H1 (cell line): ENCODE measurements at regions not wholly inside any gene's neighbourhood (a gene's known extent, or its start where the extent isn't known, plus 50 kb on each side); places are given as distances from the start of the nearest gene placed in this dataset.

ENCODE experiments used
- BCL11A ChIP-seq, 2 experiments: IDR thresholded peaks; one replicate each; pipeline ENCODE4 v1.6.1; 2011; ENCODE audit warnings: low read depth in 2 of 2, low read length in 2 of 2, mild to moderate bottlenecking in 2 of 2
- CHD7 ChIP-seq: fragments of 300-600 bp; sonication (generic); IDR thresholded peaks from 2 replicates; pipeline ENCODE4 v1.7.1; 2012; ENCODE audit warnings: low read length, moderate library complexity, mild to moderate bottlenecking, inconsistent platforms; ENCODE audit not compliant: insufficient replicate concordance
- HDAC2 ChIP-seq, 2 experiments: fragments of 300-600 bp in 1 of 2; sonication (generic) in 1 of 2; IDR thresholded peaks; 2 replicates each; pipeline ENCODE4 v1.6.1; 2011 to 2012; ENCODE audit warnings: low read depth in 2 of 2, low read length in 2 of 2, mild to moderate bottlenecking in 2 of 2, moderate library complexity in 2 of 2, borderline replicate concordance in 1 of 2, inconsistent platforms in 1 of 2
- KDM1A ChIP-seq: fragments of 200-600, 300-600 bp; sonication (generic); IDR thresholded peaks from 2 replicates; pipeline ENCODE4 v1.7.1; 2016; ENCODE audit warnings: mild to moderate bottlenecking, low read length, borderline replicate concordance
- KDM4A ChIP-seq: IDR thresholded peaks from one replicate; pipeline ENCODE4 v1.7.1; 2012; ENCODE audit warnings: low read depth, mild to moderate bottlenecking, moderate library complexity, low read length, inconsistent platforms; ENCODE audit not compliant: severe bottlenecking
- KDM5A ChIP-seq: fragments of 200-600 bp; IDR thresholded peaks from 2 replicates; pipeline ENCODE4 v1.7.1; 2012; ENCODE audit warnings: mild to moderate bottlenecking, low read length, inconsistent platforms, mixed read lengths
- NRF1 ChIP-seq: IDR thresholded peaks from 2 replicates; pipeline ENCODE4 v1.6.1; 2011; ENCODE audit warnings: mild to moderate bottlenecking, low read depth, low read length, improper control_type of control experiment
- PHF8 ChIP-seq: fragments of 200-600 bp; sonication (generic); conservative IDR thresholded peaks from 2 replicates; pipeline ENCODE4 v1.7.1; 2012; ENCODE audit warnings: low read depth, mild to moderate bottlenecking, inconsistent platforms, low read length, moderate library complexity
- SIRT6 ChIP-seq: IDR thresholded peaks from one replicate; pipeline ENCODE4 v1.7.1; 2012; ENCODE audit warnings: low read length, inconsistent platforms
- SIX5 ChIP-seq: IDR thresholded peaks from 2 replicates; pipeline ENCODE4 v1.6.1; 2011; ENCODE audit warnings: mild to moderate bottlenecking, low read depth, low read length
- SP2 ChIP-seq: IDR thresholded peaks from 2 replicates; pipeline ENCODE4 v1.6.1; 2012; ENCODE audit warnings: mild to moderate bottlenecking, low read length, inconsistent platforms
- SRF ChIP-seq: IDR thresholded peaks from 2 replicates; pipeline ENCODE4 v1.6.1; 2011; ENCODE audit warnings: mild to moderate bottlenecking, low read depth, low read length, moderate library complexity

DNA sequence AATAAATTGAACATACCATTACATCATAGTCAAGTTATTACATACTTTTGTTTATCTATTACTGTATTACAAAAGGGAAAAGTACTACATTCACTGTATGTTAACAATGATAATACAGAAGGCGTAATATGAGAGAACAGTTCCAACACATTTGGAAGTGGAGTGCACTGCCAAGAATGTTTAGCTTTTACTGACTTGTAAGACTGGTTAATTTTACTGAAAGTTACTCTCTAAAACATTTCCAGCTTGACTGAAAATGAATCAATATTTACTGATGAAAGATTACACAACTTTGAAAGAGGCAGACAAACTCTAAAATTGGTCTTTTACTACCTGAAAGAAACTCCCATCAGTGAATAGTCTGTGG lies 728.5 kb downstream of the FSCB start (continued):
- TF ChIP-seq CHD7 (no peak), SRF (no peak), NRF1 (no peak), KDM5A (no peak), HDAC2 (IDR thresholded peaks at IDR 0.05; ENCODE audit: borderline replicate concordance in 1 of 2, low read depth in 2 of 2, low read length in 2 of 2) (no peak), SIX5 (no peak), SP2 (no peak), KDM4A (no peak), BCL11A (IDR thresholded peaks at IDR 0.05; ENCODE audit: low read depth in 2 of 2, low read length in 2 of 2) (no peak), SIRT6 (no peak), PHF8 (no peak), KDM1A (no peak)
